ENCODE measurements at regions not wholly inside any gene's neighbourhood (a gene's known extent, or its start where the extent isn't known, plus 50 kb on each side); places are given as distances from the start of the nearest gene placed in this dataset.
"Not testable (repeated sequence)": the region's sequence is repeated elsewhere in the genome, so short reads cannot be mapped to it uniquely, and the experiment has no call there.

DNA sequence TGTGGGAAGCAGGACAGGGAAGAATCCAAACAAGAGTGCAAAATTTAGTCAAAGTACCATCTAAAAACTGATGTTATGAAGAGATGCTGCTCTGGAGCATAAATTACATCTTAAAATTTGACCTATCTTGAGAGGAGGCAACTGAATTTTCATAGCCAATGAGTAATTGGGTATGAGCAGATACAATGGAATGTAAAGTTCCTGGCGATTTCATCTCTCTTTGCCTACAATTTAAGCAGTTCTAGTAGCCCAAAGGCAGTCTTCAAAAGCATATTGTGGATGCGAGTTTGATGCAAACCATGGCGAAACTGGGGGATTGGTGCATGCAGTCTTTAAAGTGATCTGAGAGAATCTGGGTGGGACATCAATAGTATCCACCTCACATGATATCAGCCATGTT, 1265.9 kb downstream of the BRINP3 start:
- no peak for DNase-seq
- Histone ChIP-seq H3K27me3 (no peaks in the 10 kb centered on the region), H3K27ac (no peak overlapping the region), H3K36me3 (no peaks in the 10 kb centered on the region), H3K4me1 (no peaks in the 10 kb centered on the region), H3K4me3 (no peak overlapping the region), H3K9me3 (replicated peaks) (no peaks in the 10 kb centered on the region)

DNA sequence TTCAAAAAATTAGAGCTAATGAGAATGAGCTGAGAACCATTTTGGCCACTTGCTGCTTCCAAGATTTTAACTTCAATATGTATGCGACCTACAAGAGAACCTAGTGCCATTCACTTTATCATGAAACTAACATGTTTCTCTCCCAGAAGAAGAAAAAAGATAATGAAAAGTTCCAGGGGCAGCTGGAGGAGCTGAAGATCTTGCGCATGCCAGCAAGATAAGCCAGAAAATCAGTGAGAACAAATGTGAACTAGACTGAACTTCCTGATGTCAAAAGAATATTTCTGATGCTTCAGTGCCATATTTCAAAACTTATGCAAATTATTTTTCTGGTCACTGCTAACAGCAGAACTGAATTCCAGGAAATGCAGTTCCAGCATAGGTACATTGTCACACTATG, 1265.1 kb downstream of the BRINP3 start:
- Histone ChIP-seq H3K4me3 (no peak overlapping the region), H3K27ac (no peak overlapping the region), H3K27me3 (no peaks in the 10 kb centered on the region), H3K4me1 (no peaks in the 10 kb centered on the region), H3K36me3 (no peaks in the 10 kb centered on the region), H3K9me3 (replicated peaks) (no peaks in the 10 kb centered on the region)
- no peak for DNase-seq

GRCh38 chr1:189216886-189217285, 1260.8 kb downstream of the BRINP3 start:
- H3K27ac ChIP-seq: no peak overlapping the region
- H3K27me3 ChIP-seq: no peaks in the 10 kb centered on the region
- no peak for DNase-seq
- no peaks in the 10 kb centered on the region for H3K4me1 ChIP-seq
- H3K4me3 ChIP-seq: no peak overlapping the region
- no peaks in the 10 kb centered on the region for H3K36me3 ChIP-seq
- H3K9me3 ChIP-seq (replicated peaks): no peaks in the 10 kb centered on the region

DNA sequence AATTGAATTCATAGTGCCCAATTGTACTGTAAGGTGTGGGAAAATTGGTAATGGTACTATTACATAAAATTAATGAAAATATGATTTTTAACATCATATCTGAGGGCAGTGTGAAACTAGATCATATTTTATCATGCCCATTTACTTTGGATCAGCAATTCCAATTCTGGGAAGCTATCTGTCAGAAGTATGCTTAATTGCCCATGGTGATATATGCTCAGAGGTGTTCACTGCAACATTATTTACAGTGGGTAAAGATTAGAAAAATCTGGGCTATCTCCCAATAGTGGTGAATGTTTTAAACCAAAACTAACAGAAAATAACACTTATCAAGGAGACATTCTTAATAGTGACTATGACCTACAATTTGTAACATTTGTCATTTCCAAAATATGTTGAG, 1260.0 kb downstream of the BRINP3 start:
- H3K9me3 ChIP-seq (replicated peaks): no peaks in the 10 kb centered on the region
- H3K4me1 ChIP-seq: no peaks in the 10 kb centered on the region
- no peaks in the 10 kb centered on the region for H3K27me3 ChIP-seq
- no peak overlapping the region for H3K27ac ChIP-seq
- no peak for DNase-seq
- H3K36me3 ChIP-seq: no peaks in the 10 kb centered on the region
- no peak overlapping the region for H3K4me3 ChIP-seq

- Histone ChIP-seq H3K9me3 (replicated peaks) (no peaks in the 10 kb centered on the region), H3K36me3 (no peaks in the 10 kb centered on the region), H3K27me3 (no peaks in the 10 kb centered on the region), H3K27ac (no peak overlapping the region), H3K4me1 (no peaks in the 10 kb centered on the region), H3K4me3 (no peak overlapping the region)
- DNase-seq: no peak
Observed at GRCh38 chr1:189220750-189221149, 1256.9 kb downstream of the BRINP3 start.

GRCh38 chr1:189225794-189226145, 1251.9 kb downstream of the BRINP3 start:
- H3K4me1 ChIP-seq; H3K9me3 ChIP-seq (replicated peaks); H3K36me3 ChIP-seq; H3K4me3 ChIP-seq; H3K27me3 ChIP-seq; H3K27ac ChIP-seq; DNase-seq: not testable (repeated sequence)

DNA sequence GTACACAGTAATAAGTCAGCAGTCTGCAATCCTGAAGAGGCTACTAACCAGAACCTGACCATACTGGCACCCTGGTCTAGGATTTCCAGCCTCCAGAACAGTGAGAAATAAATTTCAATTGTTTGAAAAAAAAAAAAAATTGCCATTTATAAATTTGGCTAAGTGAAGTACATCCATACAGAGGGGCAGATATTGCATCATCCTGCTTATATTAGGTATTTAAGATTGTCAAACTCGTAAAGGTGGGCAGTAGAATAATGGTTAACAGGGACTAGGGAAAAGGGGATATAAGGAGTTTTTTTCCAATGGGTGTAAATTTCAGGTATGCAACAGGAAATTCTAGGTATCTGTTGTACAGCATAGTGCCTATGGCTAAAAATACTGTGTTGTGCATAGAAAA, 1250.9 kb downstream of the BRINP3 start:
- H3K9me3 ChIP-seq (replicated peaks): no peaks in the 10 kb centered on the region
- no peak overlapping the region for H3K27ac ChIP-seq
- H3K36me3 ChIP-seq: no peaks in the 10 kb centered on the region
- no peak for DNase-seq
- no peaks in the 10 kb centered on the region for H3K4me1 ChIP-seq
- H3K4me3 ChIP-seq: no peak overlapping the region
- no peaks in the 10 kb centered on the region for H3K27me3 ChIP-seq

- no peak for DNase-seq
- Histone ChIP-seq H3K4me3 (no peak overlapping the region), H3K36me3 (no peaks in the 10 kb centered on the region), H3K4me1 (no peaks in the 10 kb centered on the region), H3K9me3 (replicated peaks) (no peaks in the 10 kb centered on the region), H3K27ac (no peak overlapping the region), H3K27me3 (no peaks in the 10 kb centered on the region)
Observed at GRCh38 chr1:189237008-189237407, 1240.7 kb downstream of the BRINP3 start.

GRCh38 chr1:189253601-189254350, 1223.9 kb downstream of the BRINP3 start:
- no peaks in the 10 kb centered on the region for H3K36me3 ChIP-seq
- H3K4me1 ChIP-seq: no peaks in the 10 kb centered on the region
- H3K4me3 ChIP-seq: no peak overlapping the region
- H3K27me3 ChIP-seq: no peaks in the 10 kb centered on the region
- no peak for DNase-seq
- no peak overlapping the region for H3K27ac ChIP-seq
- H3K9me3 ChIP-seq (replicated peaks): no peaks in the 10 kb centered on the region

DNA sequence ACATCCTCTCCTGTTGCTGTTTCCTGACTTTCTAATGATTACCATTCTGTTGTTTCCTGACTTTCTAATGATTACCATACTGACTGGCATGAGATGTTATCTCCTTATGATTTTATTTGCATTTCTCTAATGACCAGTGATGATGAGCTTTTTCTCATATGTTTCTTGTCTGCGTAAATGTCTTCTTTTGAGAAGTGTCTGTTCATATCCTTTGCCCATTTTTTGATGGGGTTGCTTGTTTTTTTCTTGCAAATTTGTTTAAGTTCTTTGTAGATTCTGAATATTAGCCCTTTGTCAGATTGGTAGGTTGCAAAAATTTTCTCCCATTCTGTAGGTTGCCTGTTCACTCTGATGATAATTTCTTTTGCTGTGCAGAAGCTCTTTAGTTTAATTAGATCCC, 1216.5 kb downstream of the BRINP3 start:
- DNase-seq; H3K27ac ChIP-seq; H3K4me1 ChIP-seq; H3K4me3 ChIP-seq; H3K36me3 ChIP-seq; H3K27me3 ChIP-seq; H3K9me3 ChIP-seq (replicated peaks): not testable (repeated sequence)

DNA sequence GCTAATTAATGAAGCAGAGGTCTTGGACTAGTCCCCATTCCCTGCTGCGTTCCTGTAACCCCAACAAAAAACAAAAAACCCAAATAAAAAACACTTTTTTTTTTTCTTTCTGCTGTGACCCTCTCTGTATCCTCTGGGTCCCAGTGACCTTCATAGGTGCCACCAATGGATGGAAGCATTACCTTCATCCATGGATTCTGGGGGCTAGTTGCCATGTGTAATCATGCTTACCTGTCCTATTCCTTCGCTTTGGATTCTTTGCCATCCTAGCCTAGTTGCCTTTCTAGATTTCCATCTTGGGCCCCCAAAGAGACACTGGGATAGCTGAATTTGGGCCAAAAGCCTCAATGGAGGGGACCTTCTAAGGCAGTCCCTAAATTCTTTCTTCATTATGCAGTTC, 1208.7 kb downstream of the BRINP3 start:
- Histone ChIP-seq H3K27ac (no peak overlapping the region), H3K9me3 (replicated peaks) (no peaks in the 10 kb centered on the region), H3K36me3 (no peaks in the 10 kb centered on the region), H3K27me3 (no peaks in the 10 kb centered on the region), H3K4me3 (no peak overlapping the region), H3K4me1 (no peaks in the 10 kb centered on the region)
- peak in 1 of 2 experiments; percentile 34 for DNase-seq

- H3K4me3 ChIP-seq: no peak overlapping the region
- no peaks in the 10 kb centered on the region for H3K27me3 ChIP-seq
- DNase-seq: no peak
- no peaks in the 10 kb centered on the region for H3K4me1 ChIP-seq
- no peaks in the 10 kb centered on the region for H3K9me3 ChIP-seq (replicated peaks)
- H3K36me3 ChIP-seq: no peaks in the 10 kb centered on the region
- H3K27ac ChIP-seq: no peak overlapping the region
Observed at GRCh38 chr1:189274267-189274666, 1203.4 kb downstream of the BRINP3 start.

DNA sequence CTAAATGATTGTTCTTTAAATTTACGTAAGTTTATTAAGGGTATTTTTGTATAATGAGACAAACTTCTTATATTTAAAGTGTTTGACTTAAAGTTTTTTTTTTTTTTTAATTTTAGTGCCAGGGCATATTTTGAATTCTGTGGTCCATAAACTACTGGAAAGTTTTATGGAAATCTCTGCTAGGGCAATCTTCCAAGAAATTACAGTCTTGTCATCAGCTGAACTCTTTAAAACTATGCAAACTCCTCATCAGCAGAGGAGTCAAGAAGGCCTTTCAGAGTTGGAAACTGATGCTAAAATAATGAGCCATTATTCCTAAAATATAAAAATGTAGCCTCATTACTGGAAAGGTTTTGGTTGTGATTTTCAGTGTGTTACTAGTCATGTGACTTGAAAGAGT, 1201.9 kb downstream of the BRINP3 start:
- no peaks in the 10 kb centered on the region for H3K4me1 ChIP-seq

DNA sequence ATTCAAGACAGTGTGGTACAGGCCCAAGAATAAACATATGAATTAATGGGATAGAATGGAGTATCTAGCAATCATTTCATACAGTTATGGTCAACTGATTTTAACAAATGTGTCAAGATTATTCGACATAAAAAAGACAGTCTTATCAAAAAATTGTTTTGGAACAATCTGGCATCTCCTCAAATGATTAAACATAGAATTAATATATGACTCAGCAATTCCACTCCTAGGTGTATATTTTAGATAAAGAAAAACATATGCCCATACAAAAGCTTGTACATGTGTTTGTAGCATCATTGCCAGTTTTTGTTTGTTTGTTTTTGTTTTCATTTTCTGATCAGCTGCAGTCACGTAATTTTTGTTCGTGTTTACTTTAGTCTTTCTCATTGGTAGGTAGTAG, 1188.3 kb downstream of the BRINP3 start:
- no peaks in the 10 kb centered on the region for H3K36me3 ChIP-seq
- no peaks in the 10 kb centered on the region for H3K27me3 ChIP-seq
- H3K4me1 ChIP-seq: no peaks in the 10 kb centered on the region
- no peak overlapping the region for H3K4me3 ChIP-seq
- no peaks in the 10 kb centered on the region for H3K9me3 ChIP-seq (replicated peaks)
- H3K27ac ChIP-seq: no peak overlapping the region
- DNase-seq: no peak

More for the DNA sequence above, 1201.9 kb downstream of the BRINP3 start:
- H3K27ac ChIP-seq: no peak overlapping the region
- H3K4me3 ChIP-seq: no peak overlapping the region
- no peaks in the 10 kb centered on the region for H3K36me3 ChIP-seq
- H3K9me3 ChIP-seq (replicated peaks): no peaks in the 10 kb centered on the region
- DNase-seq: no peak
- H3K27me3 ChIP-seq: no peaks in the 10 kb centered on the region

- Histone ChIP-seq H3K27ac (no peak overlapping the region), H3K4me3 (no peak overlapping the region), H3K4me1 (no peaks in the 10 kb centered on the region), H3K9me3 (replicated peaks) (no peaks in the 10 kb centered on the region), H3K27me3 (no peaks in the 10 kb centered on the region), H3K36me3 (no peaks in the 10 kb centered on the region)
- DNase-seq: no peak
Observed at GRCh38 chr1:189301235-189301634, 1176.4 kb downstream of the BRINP3 start.

- DNase-seq: no peak
- H3K9me3 ChIP-seq (replicated peaks): no peaks in the 10 kb centered on the region
- no peaks in the 10 kb centered on the region for H3K4me1 ChIP-seq
- H3K36me3 ChIP-seq: no peaks in the 10 kb centered on the region
- H3K4me3 ChIP-seq: no peak overlapping the region
- no peaks in the 10 kb centered on the region for H3K27me3 ChIP-seq
- H3K27ac ChIP-seq: no peak overlapping the region
Observed at GRCh38 chr1:189305279-189305678, 1172.4 kb downstream of the BRINP3 start.
